Retinal pigment epithelial cell (primary cell): ENCODE measurements at regions not wholly inside any gene's neighbourhood (a gene's known extent, or its start where the extent isn't known, plus 50 kb on each side); places are given as distances from the start of the nearest gene placed in this dataset.
"Not testable (repeated sequence)": the region's sequence is repeated elsewhere in the genome, so short reads cannot be mapped to it uniquely, and the experiment has no call there.

Experiments used
- DNase-seq: peaks from one replicate; pipeline ENCODE4 v3.0.0-alpha.2; 2010; ENCODE audit warnings: low read depth
- H3K4me3 ChIP-seq: 2 replicates; pipeline ENCODE4 v1.5.1; 2011; ENCODE audit warnings: mild to moderate bottlenecking, low read length, control low read depth, moderate library complexity
- TF ChIP-seq, protein P1 (sequence below): conservative IDR thresholded peaks from 2 replicates; pipeline ENCODE4 v1.5.1; 2011; ENCODE audit warnings: low read depth, low read length, control low read depth, inconsistent platforms

DNA sequence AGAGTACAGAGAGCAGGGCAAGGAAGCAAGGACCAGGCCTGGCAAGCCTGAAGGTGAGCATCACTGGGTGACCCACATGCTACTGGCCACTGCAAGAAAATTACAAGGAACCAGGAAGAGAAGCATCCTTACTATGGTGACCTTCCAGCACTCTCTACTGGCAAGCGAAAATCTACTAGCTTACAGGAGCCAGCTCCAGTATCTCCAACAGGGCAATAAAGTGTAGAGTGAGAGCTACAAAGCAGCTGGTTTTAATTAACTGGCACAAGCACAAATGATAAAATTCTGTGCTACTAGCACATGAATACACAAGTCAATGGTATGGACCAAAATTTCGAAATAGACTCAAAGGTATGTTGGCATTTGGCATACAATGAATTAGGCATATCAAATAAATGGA lies 113.3 kb upstream of the CAST start:
- H3K4me3 ChIP-seq, result no peak overlapping the region
- no peak for DNase-seq
- TF ChIP-seq, protein P1, sequence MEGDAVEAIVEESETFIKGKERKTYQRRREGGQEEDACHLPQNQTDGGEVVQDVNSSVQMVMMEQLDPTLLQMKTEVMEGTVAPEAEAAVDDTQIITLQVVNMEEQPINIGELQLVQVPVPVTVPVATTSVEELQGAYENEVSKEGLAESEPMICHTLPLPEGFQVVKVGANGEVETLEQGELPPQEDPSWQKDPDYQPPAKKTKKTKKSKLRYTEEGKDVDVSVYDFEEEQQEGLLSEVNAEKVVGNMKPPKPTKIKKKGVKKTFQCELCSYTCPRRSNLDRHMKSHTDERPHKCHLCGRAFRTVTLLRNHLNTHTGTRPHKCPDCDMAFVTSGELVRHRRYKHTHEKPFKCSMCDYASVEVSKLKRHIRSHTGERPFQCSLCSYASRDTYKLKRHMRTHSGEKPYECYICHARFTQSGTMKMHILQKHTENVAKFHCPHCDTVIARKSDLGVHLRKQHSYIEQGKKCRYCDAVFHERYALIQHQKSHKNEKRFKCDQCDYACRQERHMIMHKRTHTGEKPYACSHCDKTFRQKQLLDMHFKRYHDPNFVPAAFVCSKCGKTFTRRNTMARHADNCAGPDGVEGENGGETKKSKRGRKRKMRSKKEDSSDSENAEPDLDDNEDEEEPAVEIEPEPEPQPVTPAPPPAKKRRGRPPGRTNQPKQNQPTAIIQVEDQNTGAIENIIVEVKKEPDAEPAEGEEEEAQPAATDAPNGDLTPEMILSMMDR, result no peak

DNA sequence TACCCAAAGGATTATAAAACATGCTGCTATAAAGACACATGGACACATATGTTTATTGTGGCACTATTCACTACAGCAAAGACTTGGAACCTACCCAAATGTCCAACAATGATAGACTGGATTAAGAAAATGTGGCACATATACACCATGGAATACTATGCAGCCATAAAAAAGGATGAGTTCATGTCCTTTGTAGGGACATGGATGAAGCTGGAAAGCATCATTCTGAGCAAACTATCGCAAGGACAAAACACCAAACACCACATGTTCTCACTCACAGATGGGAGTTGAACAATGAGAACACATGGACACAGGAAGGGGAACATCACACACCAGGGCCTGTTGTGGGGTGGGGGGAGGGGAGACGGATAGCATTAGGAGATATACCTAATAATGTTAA lies 101.3 kb upstream of the CAST start:
- not testable (repeated sequence) for DNase-seq, H3K4me3 ChIP-seq

- no peak overlapping the region for H3K4me3 ChIP-seq
- TF ChIP-seq, protein P1, result no peak
- DNase-seq, result no peak
These were observed 99.6 kb upstream of the CAST start for GRCh38 chr5:96562614-96563013.

DNA sequence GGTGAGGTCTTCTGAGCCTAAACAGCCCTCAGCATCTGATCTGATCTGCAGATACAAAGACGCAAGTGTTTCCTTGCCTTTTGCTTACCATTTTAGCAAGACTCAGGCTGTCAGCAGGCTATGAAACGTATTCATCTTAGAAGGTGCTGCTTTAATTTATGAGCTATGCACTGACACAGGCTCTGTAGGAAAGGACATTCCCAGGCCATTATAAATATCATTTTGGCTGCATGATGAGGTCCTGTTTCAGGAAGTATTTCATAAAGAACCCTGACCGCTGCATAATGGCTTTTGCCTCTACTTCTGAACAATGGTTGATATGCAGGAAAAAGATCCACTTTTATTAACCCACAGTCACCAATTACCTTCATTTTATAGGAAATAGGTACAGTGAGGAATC lies 98.4 kb upstream of the CAST start:
- TF ChIP-seq, protein P1, result no peak
- no peak overlapping the region for H3K4me3 ChIP-seq
- no peak for DNase-seq

DNA sequence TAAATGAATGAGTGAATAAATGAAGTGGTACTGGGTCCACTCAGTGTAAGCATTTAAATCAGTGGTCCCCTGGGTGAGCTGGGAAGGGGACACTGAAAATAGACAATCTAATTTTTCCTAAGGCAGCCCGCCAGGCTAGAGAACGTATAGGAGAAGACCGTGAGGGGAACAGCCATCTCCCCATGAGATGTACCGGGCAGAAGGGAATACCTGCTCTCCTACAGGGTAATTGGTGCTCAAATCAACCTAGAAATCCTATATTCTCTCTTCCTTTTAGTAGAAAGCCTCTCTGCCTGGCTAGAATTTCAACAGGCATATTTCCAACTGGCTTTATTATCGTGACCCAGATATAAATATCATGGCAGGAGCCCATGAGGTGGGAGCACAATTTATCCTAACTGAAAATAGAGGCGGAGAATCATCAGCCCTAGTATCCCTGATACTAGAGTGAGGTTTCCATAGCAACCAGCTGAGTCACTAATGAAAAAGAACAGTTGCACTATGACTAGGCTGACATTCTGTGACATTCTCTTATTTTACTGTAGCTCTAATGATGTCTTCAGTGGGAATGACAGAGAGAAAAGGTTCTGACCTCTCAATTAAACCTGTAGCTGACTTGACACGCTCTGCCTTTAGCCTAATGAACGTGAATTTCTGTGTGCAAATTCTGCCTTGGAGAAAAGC lies 96.5 kb upstream of the CAST start:
- no peak for DNase-seq
- TF ChIP-seq, protein P1, result no peak
- H3K4me3 ChIP-seq, result no peak overlapping the region

DNA sequence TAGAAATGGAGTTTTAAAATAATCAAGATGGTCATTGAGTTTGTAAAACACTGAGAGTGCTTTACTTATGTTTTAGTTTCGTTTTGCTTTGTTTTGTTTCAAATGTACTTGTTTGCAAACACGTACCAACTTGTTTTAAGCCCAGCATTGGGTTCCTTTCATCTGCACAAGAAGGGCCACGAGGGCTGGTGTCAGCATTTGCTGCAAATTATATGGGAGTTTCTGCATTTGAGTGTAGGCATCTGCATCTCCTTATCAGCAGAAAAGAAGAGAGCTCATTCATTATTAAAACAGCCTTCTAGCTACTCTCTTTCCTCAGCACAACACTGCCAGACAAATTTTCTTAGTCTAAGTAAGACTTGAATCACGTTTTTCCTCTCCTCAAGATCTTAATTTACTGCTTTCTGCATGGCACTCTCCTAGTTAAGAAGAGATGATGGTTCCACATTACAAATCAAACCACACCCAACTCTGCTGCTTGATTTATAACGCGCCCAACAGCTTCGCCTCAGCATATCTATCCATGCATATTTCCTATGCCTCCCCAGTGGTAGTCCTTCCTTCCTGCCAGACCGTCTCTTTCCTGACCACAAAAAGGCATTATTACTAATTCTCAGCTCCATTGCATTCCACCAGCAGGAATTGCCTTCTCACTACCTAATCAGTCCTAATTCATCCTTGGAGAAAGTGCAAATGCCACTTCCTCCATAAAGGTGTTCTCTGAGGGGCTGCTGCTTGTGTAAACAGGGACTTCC lies 95.2 kb upstream of the CAST start:
- DNase-seq, result no peak
- TF ChIP-seq, protein P1, result no peak
- no peak overlapping the region for H3K4me3 ChIP-seq

DNA sequence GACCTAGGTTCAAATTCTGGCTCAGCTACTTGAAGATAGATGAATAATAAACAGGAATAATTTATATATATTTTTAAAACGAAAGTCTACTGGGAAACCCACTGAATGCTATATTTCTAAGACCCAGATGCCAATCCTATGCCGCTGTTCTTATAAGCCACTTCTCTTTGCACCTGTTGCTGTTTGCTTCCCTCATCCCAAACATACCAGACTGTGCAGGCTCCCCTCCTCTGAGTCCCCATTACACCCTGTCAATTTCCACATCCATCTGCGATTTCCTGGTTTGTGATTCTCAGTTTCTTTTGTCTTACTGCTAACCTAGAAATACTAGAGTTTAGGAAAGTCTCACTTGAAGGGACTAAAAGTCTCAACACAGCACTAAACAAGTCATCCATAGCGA lies 92.8 kb upstream of the CAST start:
- TF ChIP-seq, protein P1, result no peak

More for the DNA sequence above, 92.8 kb upstream of the CAST start:
- no peak for DNase-seq
- H3K4me3 ChIP-seq, result no peak overlapping the region
